ENCODE measurements at regions not wholly inside any gene's neighbourhood (a gene's known extent, or its start where the extent isn't known, plus 50 kb on each side); places are given as distances from the start of the nearest gene placed in this dataset.

GRCh38 chr18:46366201-46366600 is 262.0 kb downstream of the HAUS1 start:
- Histone ChIP-seq H3K9ac (ENCODE audit: low read length) (no peak overlapping the region), H3F3A (ENCODE audit: insufficient read depth, low read length, poor library complexity, severe bottlenecking) (no peaks in the 10 kb centered on the region)

GRCh38 chr18:46366751-46367376 is 262.7 kb downstream of the HAUS1 start:
- H3F3A ChIP-seq (ENCODE audit: insufficient read depth, low read length, poor library complexity, severe bottlenecking) = no peaks in the 10 kb centered on the region
- no peaks in the 10 kb centered on the region for H3K36me3 ChIP-seq (ENCODE audit: insufficient read depth, low read length)
- H2AFZ ChIP-seq (ENCODE audit: low read depth, low read length) = no peak overlapping the region
- peaks cover 4% of the 10 kb centered on the region for H4K20me1 ChIP-seq (ENCODE audit: insufficient read depth)
- no peak for TF ChIP-seq EP300 (conservative IDR thresholded peaks at IDR 0.05; ENCODE audit: poor library complexity, severe bottlenecking)
- TF ChIP-seq CTCF (IDR thresholded peaks at IDR 0.05; ENCODE audit: poor library complexity, severe bottlenecking) = no peak
- TF ChIP-seq SMC3 (conservative IDR thresholded peaks at IDR 0.05; ENCODE audit: poor library complexity) = no peak
- no peak overlapping the region for H3K4me2 ChIP-seq (ENCODE audit: low read length)
- H3K9me2 ChIP-seq (ENCODE audit: insufficient read depth, low read length) = no peaks in the 10 kb centered on the region
- H3K9ac ChIP-seq (ENCODE audit: low read length) = no peak overlapping the region
- no peaks in the 10 kb centered on the region for H3K27me3 ChIP-seq (ENCODE audit: insufficient read depth, low read depth, low read length)
- H3K4me3 ChIP-seq (ENCODE audit: low read length) = no peak overlapping the region
- H3K9me3 ChIP-seq (ENCODE audit: low read length) = no peaks in the 10 kb centered on the region
- no peak overlapping the region for H3K27ac ChIP-seq (ENCODE audit: low read length)
- peaks cover 14% of the 10 kb centered on the region for H3K79me2 ChIP-seq (replicated peaks; ENCODE audit: insufficient read depth, low read length)

More at GRCh38 chr18:46366201-46366600, 262.0 kb downstream of the HAUS1 start:
- Histone ChIP-seq H3K4me3 (ENCODE audit: low read length) (no peak overlapping the region), H4K20me1 (ENCODE audit: insufficient read depth) (peaks cover 4% of the 10 kb centered on the region), H3K27me3 (ENCODE audit: insufficient read depth, low read depth, low read length) (no peaks in the 10 kb centered on the region), H3K79me2 (replicated peaks; ENCODE audit: insufficient read depth, low read length) (peaks cover 14% of the 10 kb centered on the region), H3K27ac (ENCODE audit: low read length) (no peak overlapping the region), H3K9me2 (ENCODE audit: insufficient read depth, low read length) (no peaks in the 10 kb centered on the region), H2AFZ (ENCODE audit: low read depth, low read length) (no peak overlapping the region), H3K4me2 (ENCODE audit: low read length) (no peak overlapping the region), H3K36me3 (ENCODE audit: insufficient read depth, low read length) (no peaks in the 10 kb centered on the region), H3K9me3 (ENCODE audit: low read length) (no peaks in the 10 kb centered on the region)
- no peak for TF ChIP-seq POLR2AphosphoS5 (IDR thresholded peaks at IDR 0.05)
- TF ChIP-seq MXI1 (conservative IDR thresholded peaks at IDR 0.05; ENCODE audit: poor library complexity, severe bottlenecking) = no peak
- TF ChIP-seq RAD21 (conservative IDR thresholded peaks at IDR 0.05) = no peak
- no peak for TF ChIP-seq CTCF (IDR thresholded peaks at IDR 0.05; ENCODE audit: poor library complexity, severe bottlenecking)
- no peak for TF ChIP-seq EP300 (conservative IDR thresholded peaks at IDR 0.05; ENCODE audit: poor library complexity, severe bottlenecking)
- no peak for TF ChIP-seq SMC3 (conservative IDR thresholded peaks at IDR 0.05; ENCODE audit: poor library complexity)
- no peak for TF ChIP-seq EZH2 (IDR thresholded peaks at IDR 0.05; ENCODE audit: borderline replicate concordance, insufficient read depth, low read length, poor library complexity, severe bottlenecking)
- TF ChIP-seq TAF1 (IDR thresholded peaks at IDR 0.05; ENCODE audit: low read depth) = no peak
- TF ChIP-seq REST (IDR thresholded peaks at IDR 0.05; ENCODE audit: borderline replicate concordance) = no peak

Measured in neural cell (in vitro differentiated cells).